ENCODE measurements at regions not wholly inside any gene's neighbourhood (a gene's known extent, or its start where the extent isn't known, plus 50 kb on each side); places are given as distances from the start of the nearest gene placed in this dataset.
A peak's percentile ranks its signal among the peaks of the same experiment; 100 is the strongest.

DNA sequence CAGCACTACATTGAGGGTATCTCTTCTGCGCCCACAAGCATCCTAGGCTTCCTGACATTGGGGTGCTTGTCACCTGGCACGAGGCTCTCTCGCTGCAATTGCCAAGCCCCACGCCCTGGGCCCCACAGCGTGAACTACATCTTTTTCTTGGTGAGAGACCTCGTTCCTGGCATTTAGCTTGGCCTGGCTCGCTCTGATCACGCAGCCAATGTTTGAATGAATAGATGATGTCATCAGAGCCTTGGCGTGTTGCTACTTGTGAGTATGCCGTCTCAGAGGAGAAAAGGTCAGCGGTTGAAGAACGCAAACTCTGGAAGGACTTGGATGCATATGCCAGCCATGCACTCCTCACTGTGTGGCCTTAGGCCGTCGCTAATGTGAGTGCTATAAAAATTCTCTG lies 150.2 kb upstream of the AUTS2 start:
- peak; percentile 44; the same call in 1 of the 2 replicates for TF ChIP-seq ZFP69B (tag by site-specific recombination; IDR thresholded peaks at IDR 0.05)
- 0 out of 2 replicates have a peak, but pooled peaks have one; percentile 38 for TF ChIP-seq INSM2 (tag by site-specific recombination; IDR thresholded peaks at IDR 0.05)
- TF ChIP-seq FEZF1 (tag by site-specific recombination; IDR thresholded peaks at IDR 0.05), result 0 out of 2 replicates have a peak, but pooled peaks have one; percentile 32
- peak; percentile 29; the same call in 1 of the 2 replicates for TF ChIP-seq GLIS1 (tag by site-specific recombination; IDR thresholded peaks at IDR 0.05)
- TF ChIP-seq ZEB2 (tag by site-specific recombination; IDR thresholded peaks at IDR 0.05), result peak; percentile 33; the same call in 1 of the 2 replicates
- no peak for TF ChIP-seq YY1 (tag by site-specific recombination; IDR thresholded peaks at IDR 0.05)
- TF ChIP-seq, protein P1, sequence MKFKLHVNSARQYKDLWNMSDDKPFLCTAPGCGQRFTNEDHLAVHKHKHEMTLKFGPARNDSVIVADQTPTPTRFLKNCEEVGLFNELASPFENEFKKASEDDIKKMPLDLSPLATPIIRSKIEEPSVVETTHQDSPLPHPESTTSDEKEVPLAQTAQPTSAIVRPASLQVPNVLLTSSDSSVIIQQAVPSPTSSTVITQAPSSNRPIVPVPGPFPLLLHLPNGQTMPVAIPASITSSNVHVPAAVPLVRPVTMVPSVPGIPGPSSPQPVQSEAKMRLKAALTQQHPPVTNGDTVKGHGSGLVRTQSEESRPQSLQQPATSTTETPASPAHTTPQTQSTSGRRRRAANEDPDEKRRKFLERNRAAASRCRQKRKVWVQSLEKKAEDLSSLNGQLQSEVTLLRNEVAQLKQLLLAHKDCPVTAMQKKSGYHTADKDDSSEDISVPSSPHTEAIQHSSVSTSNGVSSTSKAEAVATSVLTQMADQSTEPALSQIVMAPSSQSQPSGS (tag by site-specific recombination; IDR thresholded peaks at IDR 0.05; ENCODE audit: low read depth), result peak; percentile 93
- peak; percentile 75; the same call in 1 of the 2 replicates for TF ChIP-seq ZBTB21 (tag by site-specific recombination; IDR thresholded peaks at IDR 0.05)
- TF ChIP-seq, protein P2, sequence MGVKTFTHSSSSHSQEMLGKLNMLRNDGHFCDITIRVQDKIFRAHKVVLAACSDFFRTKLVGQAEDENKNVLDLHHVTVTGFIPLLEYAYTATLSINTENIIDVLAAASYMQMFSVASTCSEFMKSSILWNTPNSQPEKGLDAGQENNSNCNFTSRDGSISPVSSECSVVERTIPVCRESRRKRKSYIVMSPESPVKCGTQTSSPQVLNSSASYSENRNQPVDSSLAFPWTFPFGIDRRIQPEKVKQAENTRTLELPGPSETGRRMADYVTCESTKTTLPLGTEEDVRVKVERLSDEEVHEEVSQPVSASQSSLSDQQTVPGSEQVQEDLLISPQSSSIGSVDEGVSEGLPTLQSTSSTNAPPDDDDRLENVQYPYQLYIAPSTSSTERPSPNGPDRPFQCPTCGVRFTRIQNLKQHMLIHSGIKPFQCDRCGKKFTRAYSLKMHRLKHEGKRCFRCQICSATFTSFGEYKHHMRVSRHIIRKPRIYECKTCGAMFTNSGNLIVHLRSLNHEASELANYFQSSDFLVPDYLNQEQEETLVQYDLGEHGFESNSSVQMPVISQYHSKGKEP (tag by site-specific recombination; IDR thresholded peaks at IDR 0.05), result no peak
- 0 out of 2 replicates have a peak, but pooled peaks have one; percentile 16 for TF ChIP-seq PBX3 (CRISPR knock-in tag; IDR thresholded peaks at IDR 0.05)
- TF ChIP-seq ZNF792 (tag by site-specific recombination; IDR thresholded peaks at IDR 0.05), result no peak
- Histone ChIP-seq H3K27ac (ENCODE audit: extremely low read depth, low read depth, low read length) (no peak overlapping the region), H3K36me3 (ENCODE audit: control insufficient read depth in 2 of 2, insufficient read depth in 1 of 2, low read length in 2 of 2) (no peaks in the 10 kb centered on the region), H3K4me1 (ENCODE audit: control insufficient read depth, insufficient read depth, low read length) (no peaks in the 10 kb centered on the region), H3K9me3 (ENCODE audit: control insufficient read depth, insufficient read depth, low read depth, low read length) (no peaks in the 10 kb centered on the region), H3K4me3 (ENCODE audit: low read depth, low read length) (no peak overlapping the region)
- ChIA-PET POLR2A (no interaction called here), CTCF (no interaction called here)

DNA sequence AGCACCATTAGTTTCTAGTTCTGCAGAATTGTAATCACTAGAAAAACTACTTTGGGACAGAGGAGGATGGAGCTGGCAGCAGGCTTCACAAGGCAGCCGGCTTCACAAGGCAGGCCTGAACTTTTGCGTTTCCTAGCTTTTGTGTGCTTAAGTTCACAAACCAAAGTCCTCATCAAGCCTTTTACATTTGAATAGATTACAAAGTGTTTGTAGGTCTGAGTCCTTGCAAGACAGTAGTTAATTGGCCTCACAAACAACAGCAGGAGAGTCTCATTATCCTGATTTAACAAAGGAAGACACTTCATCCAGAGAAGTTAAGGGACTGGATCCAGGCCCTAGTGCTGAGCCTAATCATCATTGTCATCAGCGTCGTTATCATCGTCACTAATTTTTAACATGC lies 147.8 kb upstream of the AUTS2 start:
- CTCF ChIA-PET, result no interaction called here
- Histone ChIP-seq H3K27ac (ENCODE audit: extremely low read depth, low read depth, low read length) (no peak overlapping the region), H3K4me3 (ENCODE audit: low read depth, low read length) (no peak overlapping the region), H3K36me3 (ENCODE audit: control insufficient read depth in 2 of 2, insufficient read depth in 1 of 2, low read length in 2 of 2) (no peaks in the 10 kb centered on the region), H3K9me3 (ENCODE audit: control insufficient read depth, insufficient read depth, low read depth, low read length) (no peaks in the 10 kb centered on the region), H3K4me1 (ENCODE audit: control insufficient read depth, insufficient read depth, low read length) (no peaks in the 10 kb centered on the region)
- POLR2A ChIA-PET, result no interaction called here
- TF ChIP-seq ZNF202 (tag by site-specific recombination; IDR thresholded peaks at IDR 0.05; ENCODE audit: borderline replicate concordance) (no peak), CTCF (tag by site-specific recombination; IDR thresholded peaks at IDR 0.05) (no peak), RBAK (tag by site-specific recombination; IDR thresholded peaks at IDR 0.05) (no peak), ZNF23 (tag by site-specific recombination; IDR thresholded peaks at IDR 0.05; ENCODE audit: borderline replicate concordance) (no peak), TRIM28 (IDR thresholded peaks at IDR 0.05; ENCODE audit: borderline replicate concordance, low read length) (no peak), ZBTB8A (tag by site-specific recombination; IDR thresholded peaks at IDR 0.05) (no peak), ZNF146 (tag by site-specific recombination; IDR thresholded peaks at IDR 0.05) (no peak), ZNF580 (tag by site-specific recombination; IDR thresholded peaks at IDR 0.05) (no peak)
- TF ChIP-seq, protein P3, sequence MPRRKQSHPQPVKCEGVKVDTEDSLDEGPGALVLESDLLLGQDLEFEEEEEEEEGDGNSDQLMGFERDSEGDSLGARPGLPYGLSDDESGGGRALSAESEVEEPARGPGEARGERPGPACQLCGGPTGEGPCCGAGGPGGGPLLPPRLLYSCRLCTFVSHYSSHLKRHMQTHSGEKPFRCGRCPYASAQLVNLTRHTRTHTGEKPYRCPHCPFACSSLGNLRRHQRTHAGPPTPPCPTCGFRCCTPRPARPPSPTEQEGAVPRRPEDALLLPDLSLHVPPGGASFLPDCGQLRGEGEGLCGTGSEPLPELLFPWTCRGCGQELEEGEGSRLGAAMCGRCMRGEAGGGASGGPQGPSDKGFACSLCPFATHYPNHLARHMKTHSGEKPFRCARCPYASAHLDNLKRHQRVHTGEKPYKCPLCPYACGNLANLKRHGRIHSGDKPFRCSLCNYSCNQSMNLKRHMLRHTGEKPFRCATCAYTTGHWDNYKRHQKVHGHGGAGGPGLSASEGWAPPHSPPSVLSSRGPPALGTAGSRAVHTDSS (tag by site-specific recombination; IDR thresholded peaks at IDR 0.05), result no peak
- TF ChIP-seq, protein P4, sequence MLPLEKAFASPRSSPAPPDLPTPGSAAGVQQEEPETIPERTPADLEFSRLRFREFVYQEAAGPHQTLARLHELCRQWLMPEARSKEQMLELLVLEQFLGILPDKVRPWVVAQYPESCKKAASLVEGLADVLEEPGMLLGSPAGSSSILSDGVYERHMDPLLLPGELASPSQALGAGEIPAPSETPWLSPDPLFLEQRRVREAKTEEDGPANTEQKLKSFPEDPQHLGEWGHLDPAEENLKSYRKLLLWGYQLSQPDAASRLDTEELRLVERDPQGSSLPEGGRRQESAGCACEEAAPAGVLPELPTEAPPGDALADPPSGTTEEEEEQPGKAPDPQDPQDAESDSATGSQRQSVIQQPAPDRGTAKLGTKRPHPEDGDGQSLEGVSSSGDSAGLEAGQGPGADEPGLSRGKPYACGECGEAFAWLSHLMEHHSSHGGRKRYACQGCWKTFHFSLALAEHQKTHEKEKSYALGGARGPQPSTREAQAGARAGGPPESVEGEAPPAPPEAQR (tag by site-specific recombination; IDR thresholded peaks at IDR 0.05), result no peak

Data from HEK293 (cell line).